ENCODE measurements at regions not wholly inside any gene's neighbourhood (a gene's known extent, or its start where the extent isn't known, plus 50 kb on each side); places are given as distances from the start of the nearest gene placed in this dataset.

DNA sequence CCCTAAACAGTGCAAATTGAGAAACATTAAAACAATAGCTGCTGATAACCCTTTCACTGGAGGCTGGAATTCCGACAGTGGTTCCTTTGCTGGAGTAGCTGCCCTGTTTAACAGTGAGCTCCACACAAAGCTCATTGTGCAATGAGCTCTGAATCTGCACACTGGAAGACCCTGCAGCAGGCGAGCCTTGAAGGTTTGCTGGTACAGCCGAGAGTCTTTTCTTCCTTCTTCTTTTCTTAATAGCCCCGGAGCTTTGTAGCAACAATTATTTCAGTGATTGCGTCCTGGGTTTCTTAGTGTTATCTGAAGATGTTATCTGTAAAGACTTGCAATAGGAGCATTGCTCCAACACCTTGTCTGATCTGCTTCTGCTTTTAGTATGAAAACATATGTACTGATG lies 50.8 kb upstream of the CXCR4 start:
- DNase-seq: no peak

DNA sequence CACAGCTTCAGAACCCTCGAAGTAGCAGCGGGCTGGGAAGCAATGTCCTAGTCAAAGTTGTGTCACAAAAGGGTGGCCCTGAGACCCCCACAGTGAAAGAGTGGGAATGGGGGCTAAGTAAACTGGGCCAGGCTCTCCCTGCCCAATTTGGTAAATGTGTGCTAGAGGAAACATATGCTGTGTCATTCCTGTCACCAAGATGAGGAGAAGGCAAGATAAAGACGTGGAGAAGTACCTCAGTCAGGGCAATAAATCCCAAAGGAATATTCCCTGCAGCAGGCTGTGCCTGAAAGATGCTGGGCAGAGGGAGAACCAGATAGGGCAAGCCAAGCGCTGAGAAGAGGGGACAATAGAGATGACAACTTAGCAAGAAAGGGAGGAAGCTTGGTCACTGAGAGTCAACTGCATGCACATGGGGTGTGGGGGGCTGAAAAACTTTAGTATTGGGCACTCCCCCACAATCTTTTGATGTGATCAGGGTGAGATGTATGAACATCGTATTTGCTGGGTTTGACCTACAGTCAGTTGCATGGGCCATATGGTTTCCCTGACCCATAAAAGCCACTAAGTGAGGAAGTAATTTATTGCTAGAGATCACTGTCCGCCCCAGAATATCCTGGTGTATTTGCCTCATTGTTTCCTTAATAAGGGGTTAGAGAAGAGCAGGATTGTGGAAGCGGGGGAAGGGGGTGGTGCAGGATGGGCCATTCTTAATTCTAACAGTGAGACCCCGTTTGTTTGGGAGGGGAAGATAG lies 49.9 kb upstream of the CXCR4 start:
- no peak for DNase-seq

Measured in RPMI8226 (cell line).